Coronary artery (tissue), 2 donors: ENCODE measurements at regions not wholly inside any gene's neighbourhood (a gene's known extent, or its start where the extent isn't known, plus 50 kb on each side); places are given as distances from the start of the nearest gene placed in this dataset.

Source experiments
- DNase-seq: peaks from one replicate; pipeline ENCODE4 v3.0.0-alpha.2; 2017; ENCODE audit warnings: low spot score
- H3K27ac ChIP-seq, 2 donors: fragments of 200-600 bp; sonication (generic); one replicate each; pipeline ENCODE4 v1.5.1; 2016 to 2019
- H3K4me3 ChIP-seq: fragments of 200-600 bp; sonication (generic); 2 replicates; pipeline ENCODE4 v1.5.1; 2016; ENCODE audit warnings: mild to moderate bottlenecking, moderate library complexity
- TF ChIP-seq, protein P1 (sequence below): fragments of 200-600 bp; sonication (generic); IDR thresholded peaks from one replicate; pipeline ENCODE4 v1.5.1; 2019; ENCODE audit warnings: antibody characterized with exemption

DNA sequence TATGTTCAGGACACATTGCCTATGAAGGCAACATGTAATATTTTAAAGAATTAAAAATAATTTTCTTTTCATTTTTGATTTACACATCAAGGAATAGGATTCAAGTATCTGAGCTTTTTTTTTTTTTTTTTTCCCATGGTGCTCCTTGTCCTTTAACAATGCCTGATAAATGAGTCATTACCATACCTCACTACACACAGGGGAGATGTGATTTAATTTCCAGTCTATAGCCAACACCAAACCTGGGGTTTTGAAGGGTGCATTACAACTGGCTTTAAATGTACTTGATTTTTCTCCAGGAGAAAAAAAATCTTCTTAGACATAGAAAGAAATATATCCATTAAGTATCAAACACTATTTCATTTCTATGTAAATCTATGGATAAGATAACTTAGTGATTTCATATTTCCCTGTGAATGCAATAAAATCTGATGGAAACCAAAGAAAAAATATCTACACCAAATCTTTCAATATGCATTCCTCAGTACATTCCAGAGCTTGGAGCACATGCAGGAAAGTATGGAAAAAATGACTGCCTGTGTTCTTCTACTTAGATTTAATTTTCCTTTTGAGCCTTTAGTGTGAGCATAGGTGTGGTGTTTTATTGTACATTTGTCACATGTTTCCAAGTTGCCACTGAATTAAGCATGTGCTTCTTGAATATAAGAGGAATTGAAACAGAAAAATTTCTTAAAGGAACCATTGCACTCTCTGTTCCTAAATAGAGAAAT is 204.8 kb upstream of the MEOX2 start:
- no peak for DNase-seq
- TF ChIP-seq, protein P1, sequence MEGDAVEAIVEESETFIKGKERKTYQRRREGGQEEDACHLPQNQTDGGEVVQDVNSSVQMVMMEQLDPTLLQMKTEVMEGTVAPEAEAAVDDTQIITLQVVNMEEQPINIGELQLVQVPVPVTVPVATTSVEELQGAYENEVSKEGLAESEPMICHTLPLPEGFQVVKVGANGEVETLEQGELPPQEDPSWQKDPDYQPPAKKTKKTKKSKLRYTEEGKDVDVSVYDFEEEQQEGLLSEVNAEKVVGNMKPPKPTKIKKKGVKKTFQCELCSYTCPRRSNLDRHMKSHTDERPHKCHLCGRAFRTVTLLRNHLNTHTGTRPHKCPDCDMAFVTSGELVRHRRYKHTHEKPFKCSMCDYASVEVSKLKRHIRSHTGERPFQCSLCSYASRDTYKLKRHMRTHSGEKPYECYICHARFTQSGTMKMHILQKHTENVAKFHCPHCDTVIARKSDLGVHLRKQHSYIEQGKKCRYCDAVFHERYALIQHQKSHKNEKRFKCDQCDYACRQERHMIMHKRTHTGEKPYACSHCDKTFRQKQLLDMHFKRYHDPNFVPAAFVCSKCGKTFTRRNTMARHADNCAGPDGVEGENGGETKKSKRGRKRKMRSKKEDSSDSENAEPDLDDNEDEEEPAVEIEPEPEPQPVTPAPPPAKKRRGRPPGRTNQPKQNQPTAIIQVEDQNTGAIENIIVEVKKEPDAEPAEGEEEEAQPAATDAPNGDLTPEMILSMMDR, result no peak
- no peak overlapping the region for H3K27ac ChIP-seq

GRCh38 chr7:15889507-15889906 is 203.0 kb upstream of the MEOX2 start:
- no peak overlapping the region for H3K4me3 ChIP-seq
- TF ChIP-seq, protein P1, result no peak
- no peak overlapping the region for H3K27ac ChIP-seq
- DNase-seq, result no peak

More for the DNA sequence above, 204.8 kb upstream of the MEOX2 start:
- H3K4me3 ChIP-seq, result no peak overlapping the region

GRCh38 chr7:15888090-15888489 is 201.6 kb upstream of the MEOX2 start:
- TF ChIP-seq, protein P1, result no peak
- no peak for DNase-seq
- Histone ChIP-seq H3K4me3 (no peak overlapping the region), H3K27ac (no peak overlapping the region)

GRCh38 chr7:15886626-15887025 is 200.1 kb upstream of the MEOX2 start:
- TF ChIP-seq, protein P1, result no peak
- Histone ChIP-seq H3K4me3 (no peak overlapping the region), H3K27ac (no peak overlapping the region)
- DNase-seq, result no peak

- TF ChIP-seq, protein P1, result no peak
- no peak overlapping the region for H3K27ac ChIP-seq
- DNase-seq, result no peak
- no peak overlapping the region for H3K4me3 ChIP-seq
Measured at GRCh38 chr7:15885678-15886077, 199.2 kb upstream of the MEOX2 start.

DNA sequence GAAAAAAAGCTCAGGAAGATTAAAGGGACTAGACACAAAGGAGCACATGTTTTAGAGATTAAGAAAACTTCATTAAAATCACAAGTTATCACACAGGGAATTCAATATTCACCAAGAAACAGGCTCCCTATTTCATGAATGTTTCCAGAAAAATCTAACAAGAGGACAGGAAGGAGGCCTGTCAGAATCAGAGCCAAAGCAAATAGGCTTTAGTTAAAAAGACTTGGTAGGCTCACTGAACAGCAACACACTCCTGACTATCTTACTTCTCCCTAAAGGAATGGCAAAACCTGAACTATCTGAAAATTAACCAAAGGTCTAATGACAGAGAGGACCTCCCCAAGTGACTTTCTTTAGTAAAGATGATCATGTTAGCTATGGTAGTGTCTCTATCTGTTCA is 188.3 kb upstream of the MEOX2 start:
- TF ChIP-seq, protein P1, result no peak
- no peak overlapping the region for H3K27ac ChIP-seq
- no peak for DNase-seq
- no peak overlapping the region for H3K4me3 ChIP-seq

DNA sequence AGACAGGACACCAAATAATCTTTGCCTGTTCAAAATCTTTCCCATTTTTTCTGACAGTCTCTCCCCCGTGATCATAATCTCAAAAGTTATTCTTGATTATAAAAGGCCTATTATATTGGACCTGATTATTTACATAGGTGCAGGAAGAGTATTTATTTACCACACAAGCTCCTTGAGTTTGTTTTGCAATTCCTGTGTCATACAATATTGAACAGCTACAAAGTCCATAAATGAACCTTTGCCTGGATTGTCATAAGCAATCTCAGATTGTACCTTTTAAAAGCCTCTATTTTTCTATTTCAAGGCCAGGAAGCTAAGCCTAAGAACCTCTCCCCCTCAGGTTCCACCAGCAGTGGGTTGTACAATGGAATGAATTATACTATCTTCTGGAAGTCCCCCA is 183.9 kb upstream of the MEOX2 start:
- Histone ChIP-seq H3K27ac (no peak overlapping the region), H3K4me3 (no peak overlapping the region)
- TF ChIP-seq, protein P1, result no peak
- no peak for DNase-seq
